HEK293 (cell line): ENCODE measurements at regions not wholly inside any gene's neighbourhood (a gene's known extent, or its start where the extent isn't known, plus 50 kb on each side); places are given as distances from the start of the nearest gene placed in this dataset.

Experiments used
- KLF9 ChIP-seq: fragments of 450-650 bp; formaldehyde crosslinking; IDR thresholded peaks from 2 replicates; pipeline ENCODE4 v1.5.1; 2016; ENCODE audit warnings: missing biosample characterization, missing genetic modification characterization, low read depth
- ZNF184 ChIP-seq: fragments of 450-650 bp; IDR thresholded peaks from 2 replicates; pipeline ENCODE4 v1.5.1; 2018; ENCODE audit warnings: missing biosample characterization, mild to moderate bottlenecking, missing genetic modification characterization
- ZNF558 ChIP-seq: fragments of 450-650 bp; formaldehyde crosslinking; IDR thresholded peaks from 2 replicates; pipeline ENCODE4 v1.5.1; 2016; ENCODE audit warnings: missing biosample characterization, missing genetic modification characterization
- ZNF610 ChIP-seq: fragments of 450-650 bp; formaldehyde crosslinking; IDR thresholded peaks from 2 replicates; pipeline ENCODE4 v1.5.1; 2016; ENCODE audit warnings: missing biosample characterization, missing genetic modification characterization, borderline replicate concordance
- ZNF837 ChIP-seq: fragments of 450-650 bp; formaldehyde crosslinking; IDR thresholded peaks from 2 replicates; pipeline ENCODE4 v1.5.1; 2016; ENCODE audit warnings: missing biosample characterization, missing genetic modification characterization
- TF ChIP-seq, protein P1 (sequence below): fragments of 450-650 bp; formaldehyde crosslinking; IDR thresholded peaks from 2 replicates; pipeline ENCODE4 v1.5.1; 2016; ENCODE audit warnings: missing biosample characterization, missing genetic modification characterization

DNA sequence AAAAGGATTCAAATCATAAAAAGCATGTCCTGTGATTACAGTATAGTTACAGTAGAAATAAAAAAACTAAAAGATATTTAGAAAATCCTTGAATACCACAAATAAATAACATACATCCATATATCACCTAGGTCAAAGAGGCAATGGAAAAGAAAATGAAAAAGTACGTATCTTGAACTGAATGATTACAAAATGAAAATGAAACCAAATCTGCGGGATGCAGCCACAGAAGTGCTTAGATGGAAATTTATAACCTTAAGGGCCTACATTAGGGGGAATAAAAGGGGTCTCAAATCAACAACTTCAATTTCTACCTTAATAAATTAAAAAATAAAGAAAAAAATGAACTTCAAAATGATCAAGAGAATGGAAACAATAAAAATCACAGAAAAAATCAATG lies 879.0 kb upstream of the CELF2 start:
- TF ChIP-seq ZNF610 (tag by site-specific recombination) = no peak
- no peak for TF ChIP-seq KLF9
- TF ChIP-seq, protein P1, sequence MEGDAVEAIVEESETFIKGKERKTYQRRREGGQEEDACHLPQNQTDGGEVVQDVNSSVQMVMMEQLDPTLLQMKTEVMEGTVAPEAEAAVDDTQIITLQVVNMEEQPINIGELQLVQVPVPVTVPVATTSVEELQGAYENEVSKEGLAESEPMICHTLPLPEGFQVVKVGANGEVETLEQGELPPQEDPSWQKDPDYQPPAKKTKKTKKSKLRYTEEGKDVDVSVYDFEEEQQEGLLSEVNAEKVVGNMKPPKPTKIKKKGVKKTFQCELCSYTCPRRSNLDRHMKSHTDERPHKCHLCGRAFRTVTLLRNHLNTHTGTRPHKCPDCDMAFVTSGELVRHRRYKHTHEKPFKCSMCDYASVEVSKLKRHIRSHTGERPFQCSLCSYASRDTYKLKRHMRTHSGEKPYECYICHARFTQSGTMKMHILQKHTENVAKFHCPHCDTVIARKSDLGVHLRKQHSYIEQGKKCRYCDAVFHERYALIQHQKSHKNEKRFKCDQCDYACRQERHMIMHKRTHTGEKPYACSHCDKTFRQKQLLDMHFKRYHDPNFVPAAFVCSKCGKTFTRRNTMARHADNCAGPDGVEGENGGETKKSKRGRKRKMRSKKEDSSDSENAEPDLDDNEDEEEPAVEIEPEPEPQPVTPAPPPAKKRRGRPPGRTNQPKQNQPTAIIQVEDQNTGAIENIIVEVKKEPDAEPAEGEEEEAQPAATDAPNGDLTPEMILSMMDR (tag by site-specific recombination) = no peak
- TF ChIP-seq ZNF184 (tag by site-specific recombination) = no peak
- TF ChIP-seq ZNF558 (tag by site-specific recombination) = no peak
- no peak for TF ChIP-seq ZNF837 (tag by site-specific recombination)
